ENCODE measurements at regions not wholly inside any gene's neighbourhood (a gene's known extent, or its start where the extent isn't known, plus 50 kb on each side); places are given as distances from the start of the nearest gene placed in this dataset.

- Histone ChIP-seq H3K9me3 (ENCODE audit: control extremely low read depth in 1 of 5, control insufficient read depth in 4 of 5, insufficient read depth in 2 of 5, low read depth in 1 of 5, low read length in 4 of 5) (peaks cover 0 to under 1% (median 0%) of the 10 kb centered on the region in 5 experiments), H3K27me3 (replicated peaks in 2 of 5; ENCODE audit: control insufficient read depth in 4 of 5, insufficient read depth in 5 of 5, low read length in 4 of 5) (peaks cover 0 to 35% (median 27%) of the 10 kb centered on the region in 5 experiments), H3K27ac (ENCODE audit: insufficient read depth in 1 of 2, low read depth in 1 of 2, low read length in 2 of 2, poor library complexity in 1 of 2, severe bottlenecking in 2 of 2) (no peak overlapping the region), H3K4me3 (ENCODE audit: control insufficient read depth in 1 of 7, extremely low read depth in 1 of 7, insufficient read depth in 4 of 7, low read depth in 2 of 7, low read length in 6 of 7) (no peak overlapping the region), H3K4me1 (ENCODE audit: control extremely low read depth in 1 of 4, control insufficient read depth in 4 of 4, insufficient read depth in 4 of 4, low read length in 3 of 4) (peaks cover 0 to 22% (median 16%) of the 10 kb centered on the region in 4 experiments), H3K36me3 (ENCODE audit: control insufficient read depth in 4 of 4, insufficient read depth in 4 of 4, low read length in 3 of 4) (no peaks in the 10 kb centered on the region)
- POLR2A ChIA-PET: interaction anchor here (1.2 kb wide), 1 partner anchor 58 kb away, joined by 3 read pairs; no protein-coding TSS in a partner anchor
- CTCF ChIA-PET: no interaction called here
- no peak for DNase-seq
- WGBS (ENCODE audit: insufficient coverage): 83% methylated on average over 12 of the region's 12 CpGs
These were observed 128.2 kb upstream of the AFDN start for GRCh38 chr6:167698540-167698939.

GRCh38 chr6:167699141-167699931 is 127.4 kb upstream of the AFDN start:
- Histone ChIP-seq H3K27ac (ENCODE audit: insufficient read depth in 1 of 2, low read depth in 1 of 2, low read length in 2 of 2, poor library complexity in 1 of 2, severe bottlenecking in 2 of 2) (peak overlapping the region in 1 of 2 experiments; percentile 28), H3K36me3 (ENCODE audit: control insufficient read depth in 4 of 4, insufficient read depth in 4 of 4, low read length in 3 of 4) (no peaks in the 10 kb centered on the region)

GRCh38 chr6:167700199-167700598 is 126.5 kb upstream of the AFDN start:
- ChIA-PET POLR2A (no interaction called here), CTCF (interaction anchor here (0.8 to 1.3 kb wide), 3 partner anchors 12 to 119 kb away, joined by 3 read pairs; no protein-coding TSS in a partner anchor)
- WGBS (ENCODE audit: insufficient coverage): 85% methylated on average over 7 of the region's 8 CpGs
- no peak overlapping the region for H3K4me3 ChIP-seq (ENCODE audit: control insufficient read depth in 1 of 7, extremely low read depth in 1 of 7, insufficient read depth in 4 of 7, low read depth in 2 of 7, low read length in 6 of 7)
- peaks cover 0 to 42% (median 37%) of the 10 kb centered on the region in 5 experiments for H3K27me3 ChIP-seq (replicated peaks in 2 of 5; ENCODE audit: control insufficient read depth in 4 of 5, insufficient read depth in 5 of 5, low read length in 4 of 5)
- H3K27ac ChIP-seq (ENCODE audit: insufficient read depth in 1 of 2, low read depth in 1 of 2, low read length in 2 of 2, poor library complexity in 1 of 2, severe bottlenecking in 2 of 2): no peak overlapping the region
- DNase-seq: no peak
- peaks cover 0 to 4% (median 0%) of the 10 kb centered on the region in 5 experiments for H3K9me3 ChIP-seq (ENCODE audit: control extremely low read depth in 1 of 5, control insufficient read depth in 4 of 5, insufficient read depth in 2 of 5, low read depth in 1 of 5, low read length in 4 of 5)
- no peaks in the 10 kb centered on the region for H3K36me3 ChIP-seq (ENCODE audit: control insufficient read depth in 4 of 4, insufficient read depth in 4 of 4, low read length in 3 of 4)
- H3K4me1 ChIP-seq (ENCODE audit: control extremely low read depth in 1 of 4, control insufficient read depth in 4 of 4, insufficient read depth in 4 of 4, low read length in 3 of 4): peaks cover 0 to 24% (median 19%) of the 10 kb centered on the region in 4 experiments

More at GRCh38 chr6:167699141-167699931, 127.4 kb upstream of the AFDN start:
- peak; percentile 58 to 89 (median 86) for DNase-seq
- H3K27me3 ChIP-seq (replicated peaks in 2 of 5; ENCODE audit: control insufficient read depth in 4 of 5, insufficient read depth in 5 of 5, low read length in 4 of 5): peaks cover 0 to 34% (median 30%) of the 10 kb centered on the region in 5 experiments
- H3K4me3 ChIP-seq (ENCODE audit: control insufficient read depth in 1 of 7, extremely low read depth in 1 of 7, insufficient read depth in 4 of 7, low read depth in 2 of 7, low read length in 6 of 7): peak overlapping the region in 6 of 7 experiments; percentile 13 to 64 (median 36)
- peaks cover 0 to 22% (median 16%) of the 10 kb centered on the region in 4 experiments for H3K4me1 ChIP-seq (ENCODE audit: control extremely low read depth in 1 of 4, control insufficient read depth in 4 of 4, insufficient read depth in 4 of 4, low read length in 3 of 4)
- H3K9me3 ChIP-seq (ENCODE audit: control extremely low read depth in 1 of 5, control insufficient read depth in 4 of 5, insufficient read depth in 2 of 5, low read depth in 1 of 5, low read length in 4 of 5): peaks cover 0 to 4% (median 0%) of the 10 kb centered on the region in 5 experiments
- CTCF ChIA-PET: interaction anchor here (0.9 to 1.2 kb wide), 3 partner anchors 12 to 1464 kb away, joined by 3 read pairs; no protein-coding TSS in a partner anchor
- POLR2A ChIA-PET: interaction anchor here (1.2 kb wide), 1 partner anchor 58 kb away, joined by 3 read pairs; no protein-coding TSS in a partner anchor
- WGBS (ENCODE audit: insufficient coverage): 11% methylated on average over 17 of the region's 21 CpGs

- H3K4me1 ChIP-seq (ENCODE audit: control extremely low read depth in 1 of 4, control insufficient read depth in 4 of 4, insufficient read depth in 4 of 4, low read length in 3 of 4): peaks cover 0 to 31% (median 25%) of the 10 kb centered on the region in 4 experiments
- ChIA-PET POLR2A (no interaction called here), CTCF (interaction anchor here (0.8 to 1.3 kb wide), 3 partner anchors 15 to 118 kb away, joined by 3 to 4 read pairs (median 3); no protein-coding TSS in a partner anchor)
- peaks cover 0 to 48% (median 33%) of the 10 kb centered on the region in 5 experiments for H3K27me3 ChIP-seq (replicated peaks in 2 of 5; ENCODE audit: control insufficient read depth in 4 of 5, insufficient read depth in 5 of 5, low read length in 4 of 5)
- 98% methylated on average over 7 of the region's 12 CpGs for WGBS (ENCODE audit: insufficient coverage)
- H3K36me3 ChIP-seq (ENCODE audit: control insufficient read depth in 4 of 4, insufficient read depth in 4 of 4, low read length in 3 of 4): no peaks in the 10 kb centered on the region
- no peak overlapping the region for H3K27ac ChIP-seq (ENCODE audit: insufficient read depth in 1 of 2, low read depth in 1 of 2, low read length in 2 of 2, poor library complexity in 1 of 2, severe bottlenecking in 2 of 2)
- peaks cover 0 to 4% (median 0%) of the 10 kb centered on the region in 5 experiments for H3K9me3 ChIP-seq (ENCODE audit: control extremely low read depth in 1 of 5, control insufficient read depth in 4 of 5, insufficient read depth in 2 of 5, low read depth in 1 of 5, low read length in 4 of 5)
- no peak overlapping the region for H3K4me3 ChIP-seq (ENCODE audit: control insufficient read depth in 1 of 7, extremely low read depth in 1 of 7, insufficient read depth in 4 of 7, low read depth in 2 of 7, low read length in 6 of 7)
- no peak for DNase-seq
These were observed 125.7 kb upstream of the AFDN start for GRCh38 chr6:167701010-167701409.

- H3K4me1 ChIP-seq (ENCODE audit: control extremely low read depth in 1 of 4, control insufficient read depth in 4 of 4, insufficient read depth in 4 of 4, low read length in 3 of 4): peaks cover 0 to 38% (median 31%) of the 10 kb centered on the region in 4 experiments
- WGBS (ENCODE audit: insufficient coverage): 94% methylated on average over 3 of the region's 8 CpGs
- H3K36me3 ChIP-seq (ENCODE audit: control insufficient read depth in 4 of 4, insufficient read depth in 4 of 4, low read length in 3 of 4): no peaks in the 10 kb centered on the region
- ChIA-PET POLR2A (no interaction called here), CTCF (no interaction called here)
- DNase-seq: peak in 2 of 3 donors; percentile 59 to 77
- H3K27me3 ChIP-seq (replicated peaks in 2 of 5; ENCODE audit: control insufficient read depth in 4 of 5, insufficient read depth in 5 of 5, low read length in 4 of 5): peaks cover 0 to 61% (median 39%) of the 10 kb centered on the region in 5 experiments
- no peak overlapping the region for H3K27ac ChIP-seq (ENCODE audit: insufficient read depth in 1 of 2, low read depth in 1 of 2, low read length in 2 of 2, poor library complexity in 1 of 2, severe bottlenecking in 2 of 2)
- peaks cover 0 to 4% (median 0%) of the 10 kb centered on the region in 5 experiments for H3K9me3 ChIP-seq (ENCODE audit: control extremely low read depth in 1 of 5, control insufficient read depth in 4 of 5, insufficient read depth in 2 of 5, low read depth in 1 of 5, low read length in 4 of 5)
- no peak overlapping the region for H3K4me3 ChIP-seq (ENCODE audit: control insufficient read depth in 1 of 7, extremely low read depth in 1 of 7, insufficient read depth in 4 of 7, low read depth in 2 of 7, low read length in 6 of 7)
These were observed 124.4 kb upstream of the AFDN start for GRCh38 chr6:167702241-167702827.

GRCh38 chr6:167703347-167703746 is 123.4 kb upstream of the AFDN start:
- CTCF ChIA-PET: no interaction called here
- H3K36me3 ChIP-seq (ENCODE audit: control insufficient read depth in 4 of 4, insufficient read depth in 4 of 4, low read length in 3 of 4): no peaks in the 10 kb centered on the region
- 96% methylated on average over 10 of the region's 10 CpGs for WGBS (ENCODE audit: insufficient coverage)
- POLR2A ChIA-PET: no interaction called here
- DNase-seq: no peak
- H3K4me1 ChIP-seq (ENCODE audit: control extremely low read depth in 1 of 4, control insufficient read depth in 4 of 4, insufficient read depth in 4 of 4, low read length in 3 of 4): peaks cover 0 to 38% (median 31%) of the 10 kb centered on the region in 4 experiments
- H3K9me3 ChIP-seq (ENCODE audit: control extremely low read depth in 1 of 5, control insufficient read depth in 4 of 5, insufficient read depth in 2 of 5, low read depth in 1 of 5, low read length in 4 of 5): peaks cover 0 to 4% (median 0%) of the 10 kb centered on the region in 5 experiments
- H3K27ac ChIP-seq (ENCODE audit: insufficient read depth in 1 of 2, low read depth in 1 of 2, low read length in 2 of 2, poor library complexity in 1 of 2, severe bottlenecking in 2 of 2): no peak overlapping the region
- no peak overlapping the region for H3K4me3 ChIP-seq (ENCODE audit: control insufficient read depth in 1 of 7, extremely low read depth in 1 of 7, insufficient read depth in 4 of 7, low read depth in 2 of 7, low read length in 6 of 7)
- H3K27me3 ChIP-seq (replicated peaks in 2 of 5; ENCODE audit: control insufficient read depth in 4 of 5, insufficient read depth in 5 of 5, low read length in 4 of 5): peaks cover 2 to 65% (median 45%) of the 10 kb centered on the region in 5 experiments

Measured in common myeloid progenitor, CD34-positive (primary cell).